Osteoblast (primary cell): ENCODE measurements at regions not wholly inside any gene's neighbourhood (a gene's known extent, or its start where the extent isn't known, plus 50 kb on each side); places are given as distances from the start of the nearest gene placed in this dataset.

Source experiments
- DNase-seq: peaks from one replicate; pipeline ENCODE4 v3.0.0; 2011; ENCODE audit warnings: low spot score, mixed read lengths; ENCODE audit not compliant: insufficient read length; ENCODE audit errors: missing footprints
- H2AFZ ChIP-seq: 2 replicates; pipeline ENCODE4 v1.6.0; 2011; ENCODE audit warnings: mild to moderate bottlenecking, low read length
- H3K27ac ChIP-seq: 2 replicates; pipeline ENCODE4 v1.5.1; 2011; ENCODE audit warnings: mild to moderate bottlenecking, low read depth, low read length, moderate library complexity
- H3K27me3 ChIP-seq: 2 replicates; pipeline ENCODE4 v1.6.0; 2012; ENCODE audit warnings: mild to moderate bottlenecking, control low read depth, inconsistent platforms, low read length, moderate library complexity; ENCODE audit not compliant: insufficient read depth
- H3K36me3 ChIP-seq: 2 replicates; pipeline ENCODE4 v1.5.1; 2011; ENCODE audit warnings: mild to moderate bottlenecking, low read length, control low read depth, moderate library complexity; ENCODE audit not compliant: insufficient read depth
- H3K4me1 ChIP-seq: 2 replicates; pipeline ENCODE4 v1.5.1; 2011; ENCODE audit warnings: mild to moderate bottlenecking, low read length, control low read depth, moderate library complexity; ENCODE audit not compliant: insufficient read depth
- H3K4me2 ChIP-seq: 2 replicates; pipeline ENCODE4 v1.6.0; 2011; ENCODE audit warnings: mild to moderate bottlenecking, low read length; ENCODE audit not compliant: insufficient read depth
- H3K4me3 ChIP-seq: fragments of 200-600 bp; sonication (generic); 3 replicates; pipeline ENCODE4 v1.5.1; 2012; ENCODE audit warnings: mild to moderate bottlenecking, low read length, inconsistent platforms; ENCODE audit not compliant: insufficient read depth
- H3K79me2 ChIP-seq: 2 replicates; pipeline ENCODE4 v1.6.0; 2012; ENCODE audit warnings: mild to moderate bottlenecking, low read length, control low read depth, inconsistent platforms; ENCODE audit not compliant: insufficient read depth
- H3K9me3 ChIP-seq: 2 replicates; pipeline ENCODE4 v1.5.1; 2011; ENCODE audit warnings: low read depth, low read length, control low read depth
- H4K20me1 ChIP-seq: 2 replicates; pipeline ENCODE4 v1.6.0; 2012; ENCODE audit warnings: mild to moderate bottlenecking, low read length, control low read depth; ENCODE audit not compliant: insufficient read depth
- CTCF ChIP-seq: IDR thresholded peaks from 2 replicates; pipeline ENCODE4 v1.5.1; 2011; ENCODE audit warnings: mild to moderate bottlenecking, low read depth, low read length, moderate library complexity; ENCODE audit errors: extremely low read depth

- Histone ChIP-seq H4K20me1 (no peaks in the 10 kb centered on the region), H3K27me3 (no peaks in the 10 kb centered on the region), H3K36me3 (no peaks in the 10 kb centered on the region), H3K4me3 (no peak overlapping the region), H3K4me2 (no peak overlapping the region), H3K9me3 (no peaks in the 10 kb centered on the region), H3K79me2 (no peaks in the 10 kb centered on the region), H2AFZ (no peak overlapping the region), H3K27ac (no peak overlapping the region), H3K4me1 (peaks cover 10% of the 10 kb centered on the region)
- TF ChIP-seq CTCF = no peak
- DNase-seq = no peak
Observed at GRCh38 chr9:116062206-116062550, 91.4 kb upstream of the PAPPA start.

GRCh38 chr9:116064970-116065369 lies 88.6 kb upstream of the PAPPA start:
- no peak overlapping the region for H3K4me3 ChIP-seq
- DNase-seq = no peak
- no peak overlapping the region for H3K4me2 ChIP-seq

GRCh38 chr9:116066221-116066620 lies 87.4 kb upstream of the PAPPA start:
- no peaks in the 10 kb centered on the region for H3K4me1 ChIP-seq
- H3K27ac ChIP-seq = no peak overlapping the region
- DNase-seq = no peak
- H3K4me3 ChIP-seq = no peak overlapping the region
- no peak for TF ChIP-seq CTCF
- H3K79me2 ChIP-seq = no peaks in the 10 kb centered on the region
- no peaks in the 10 kb centered on the region for H3K36me3 ChIP-seq
- no peak overlapping the region for H3K4me2 ChIP-seq
- no peaks in the 10 kb centered on the region for H3K27me3 ChIP-seq
- H4K20me1 ChIP-seq = no peaks in the 10 kb centered on the region
- H3K9me3 ChIP-seq = no peaks in the 10 kb centered on the region
- H2AFZ ChIP-seq = no peak overlapping the region

More at GRCh38 chr9:116064970-116065369, 88.6 kb upstream of the PAPPA start:
- no peaks in the 10 kb centered on the region for H3K36me3 ChIP-seq
- H3K9me3 ChIP-seq = no peaks in the 10 kb centered on the region
- H4K20me1 ChIP-seq = no peaks in the 10 kb centered on the region
- no peak overlapping the region for H3K27ac ChIP-seq
- TF ChIP-seq CTCF = no peak
- no peaks in the 10 kb centered on the region for H3K79me2 ChIP-seq
- no peaks in the 10 kb centered on the region for H3K27me3 ChIP-seq
- H2AFZ ChIP-seq = no peak overlapping the region
- H3K4me1 ChIP-seq = no peaks in the 10 kb centered on the region

GRCh38 chr9:116067566-116067965 lies 86.0 kb upstream of the PAPPA start:
- Histone ChIP-seq H3K4me3 (no peak overlapping the region), H4K20me1 (no peaks in the 10 kb centered on the region), H3K4me2 (no peak overlapping the region), H3K9me3 (no peaks in the 10 kb centered on the region), H3K4me1 (no peaks in the 10 kb centered on the region), H2AFZ (no peak overlapping the region), H3K27me3 (no peaks in the 10 kb centered on the region), H3K79me2 (no peaks in the 10 kb centered on the region), H3K27ac (no peak overlapping the region), H3K36me3 (no peaks in the 10 kb centered on the region)
- DNase-seq = no peak
- TF ChIP-seq CTCF = no peak
